ENCODE measurements at regions not wholly inside any gene's neighbourhood (a gene's known extent, or its start where the extent isn't known, plus 50 kb on each side); places are given as distances from the start of the nearest gene placed in this dataset.

DNA sequence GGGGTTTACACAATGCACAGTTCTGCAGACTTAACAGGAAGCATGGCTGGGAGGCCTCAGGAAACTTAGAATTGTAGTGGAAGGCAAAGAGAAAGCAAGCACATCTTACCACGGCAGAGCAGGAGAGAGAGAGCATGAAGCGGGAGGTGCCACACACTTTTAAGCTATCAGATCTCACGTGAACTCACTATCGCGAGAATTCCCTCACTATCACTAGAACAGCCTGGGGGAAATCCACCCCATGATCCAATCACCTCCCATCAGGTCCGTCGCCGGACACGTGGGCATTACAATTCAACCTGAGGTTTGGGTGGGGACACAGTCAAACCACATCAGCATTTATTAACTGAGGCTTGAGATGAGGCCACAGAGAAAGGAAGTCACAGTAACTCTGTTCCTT is 326.7 kb downstream of the C16orf95 start:
- Histone ChIP-seq H3K27ac (ENCODE audit: low read depth in 2 of 2, low read length in 2 of 2) (no peak overlapping the region), H3K9me3 (ENCODE audit: control insufficient read depth in 2 of 3, insufficient read depth in 1 of 3, low read length in 3 of 3) (no peaks in the 10 kb centered on the region), H3K36me3 (ENCODE audit: control insufficient read depth in 2 of 3, insufficient read depth in 3 of 3, low read length in 3 of 3) (no peaks in the 10 kb centered on the region), H3K4me1 (ENCODE audit: control insufficient read depth in 2 of 3, insufficient read depth in 2 of 3, low read depth in 1 of 3, low read length in 3 of 3) (peaks cover 0 to 2% (median 0%) of the 10 kb centered on the region in 3 donors), H3K4me3 (ENCODE audit: low read length in 3 of 3) (no peak overlapping the region), H3K9ac (ENCODE audit: low read length in 3 of 3) (no peak overlapping the region), H3K27me3 (ENCODE audit: control insufficient read depth, insufficient read depth, low read length) (no peaks in the 10 kb centered on the region)
- intact Hi-C loops (cut with DNase I), result no loop called here
- FAIRE-seq (no peak), DNase-seq (peak in 1 of 5 donors; percentile 37)
- TF ChIP-seq, protein P1, sequence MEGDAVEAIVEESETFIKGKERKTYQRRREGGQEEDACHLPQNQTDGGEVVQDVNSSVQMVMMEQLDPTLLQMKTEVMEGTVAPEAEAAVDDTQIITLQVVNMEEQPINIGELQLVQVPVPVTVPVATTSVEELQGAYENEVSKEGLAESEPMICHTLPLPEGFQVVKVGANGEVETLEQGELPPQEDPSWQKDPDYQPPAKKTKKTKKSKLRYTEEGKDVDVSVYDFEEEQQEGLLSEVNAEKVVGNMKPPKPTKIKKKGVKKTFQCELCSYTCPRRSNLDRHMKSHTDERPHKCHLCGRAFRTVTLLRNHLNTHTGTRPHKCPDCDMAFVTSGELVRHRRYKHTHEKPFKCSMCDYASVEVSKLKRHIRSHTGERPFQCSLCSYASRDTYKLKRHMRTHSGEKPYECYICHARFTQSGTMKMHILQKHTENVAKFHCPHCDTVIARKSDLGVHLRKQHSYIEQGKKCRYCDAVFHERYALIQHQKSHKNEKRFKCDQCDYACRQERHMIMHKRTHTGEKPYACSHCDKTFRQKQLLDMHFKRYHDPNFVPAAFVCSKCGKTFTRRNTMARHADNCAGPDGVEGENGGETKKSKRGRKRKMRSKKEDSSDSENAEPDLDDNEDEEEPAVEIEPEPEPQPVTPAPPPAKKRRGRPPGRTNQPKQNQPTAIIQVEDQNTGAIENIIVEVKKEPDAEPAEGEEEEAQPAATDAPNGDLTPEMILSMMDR (IDR thresholded peaks at IDR 0.05; ENCODE audit: borderline replicate concordance, extremely low read depth, insufficient read depth), result no peak

DNA sequence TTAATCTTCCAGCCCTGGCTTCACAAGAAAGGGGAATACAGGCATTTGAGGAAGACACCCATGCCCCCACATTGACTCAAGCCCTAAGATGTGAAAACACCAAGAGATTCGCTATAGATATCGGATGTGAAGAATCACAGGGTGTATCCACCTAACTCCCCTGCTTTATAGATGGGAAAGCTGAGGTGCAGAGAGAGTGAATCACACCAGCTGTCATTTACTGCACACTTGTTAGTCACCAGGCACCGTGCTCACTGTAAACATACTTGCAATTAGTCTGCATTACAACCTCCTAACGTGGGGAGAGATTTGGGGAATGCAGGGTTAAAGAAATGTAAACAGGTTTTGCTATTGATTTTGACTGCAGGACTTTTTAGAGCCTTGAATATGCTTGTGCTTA is 325.5 kb downstream of the C16orf95 start:
- intact Hi-C loops (cut with DNase I), result no loop called here
- H3K4me3 ChIP-seq (ENCODE audit: low read length in 3 of 3), result no peak overlapping the region
- FAIRE-seq (no peak), DNase-seq (peak in 1 of 5 donors; percentile 11)
- H3K9ac ChIP-seq (ENCODE audit: low read length in 3 of 3), result no peak overlapping the region
- H3K27me3 ChIP-seq (ENCODE audit: control insufficient read depth, insufficient read depth, low read length), result no peaks in the 10 kb centered on the region
- no peaks in the 10 kb centered on the region for H3K36me3 ChIP-seq (ENCODE audit: control insufficient read depth in 2 of 3, insufficient read depth in 3 of 3, low read length in 3 of 3)
- no peak overlapping the region for H3K27ac ChIP-seq (ENCODE audit: low read depth in 2 of 2, low read length in 2 of 2)
- H3K4me1 ChIP-seq (ENCODE audit: control insufficient read depth in 2 of 3, insufficient read depth in 2 of 3, low read depth in 1 of 3, low read length in 3 of 3), result peaks cover 0 to 2% (median 0%) of the 10 kb centered on the region in 3 donors
- H3K9me3 ChIP-seq (ENCODE audit: control insufficient read depth in 2 of 3, insufficient read depth in 1 of 3, low read length in 3 of 3), result no peaks in the 10 kb centered on the region
- TF ChIP-seq, protein P1 (IDR thresholded peaks at IDR 0.05; ENCODE audit: borderline replicate concordance, extremely low read depth, insufficient read depth), result no peak

DNA sequence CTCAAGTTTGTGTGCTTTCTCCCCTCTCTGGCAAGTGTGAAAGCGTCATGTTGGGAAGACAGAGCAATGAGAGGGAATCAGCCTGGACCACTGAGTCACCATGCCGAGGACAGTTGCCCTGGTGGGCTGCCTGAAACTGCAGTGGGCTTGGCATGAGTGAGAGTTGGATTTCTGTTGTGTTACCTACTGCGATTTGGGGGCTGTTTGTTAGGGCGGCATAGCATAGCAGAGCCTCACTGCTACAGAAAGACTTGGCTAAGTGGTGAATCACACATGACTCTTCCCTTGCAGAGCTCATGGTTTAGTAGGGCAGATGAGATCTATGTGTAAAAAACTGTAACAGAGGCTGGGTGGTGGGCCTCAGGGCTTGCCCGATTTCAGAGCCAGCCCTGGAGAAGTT is 324.6 kb downstream of the C16orf95 start:
- H3K36me3 ChIP-seq (ENCODE audit: control insufficient read depth in 2 of 3, insufficient read depth in 3 of 3, low read length in 3 of 3), result no peaks in the 10 kb centered on the region
- no peak overlapping the region for H3K27ac ChIP-seq (ENCODE audit: low read depth in 2 of 2, low read length in 2 of 2)
- intact Hi-C loops (cut with DNase I), result no loop called here
- TF ChIP-seq, protein P1 (IDR thresholded peaks at IDR 0.05; ENCODE audit: borderline replicate concordance, extremely low read depth, insufficient read depth), result no peak
- peaks cover 0 to 2% (median 0%) of the 10 kb centered on the region in 3 donors for H3K4me1 ChIP-seq (ENCODE audit: control insufficient read depth in 2 of 3, insufficient read depth in 2 of 3, low read depth in 1 of 3, low read length in 3 of 3)
- peak in 2 of 5 donors; percentile 19 to 50 for DNase-seq
- H3K9me3 ChIP-seq (ENCODE audit: control insufficient read depth in 2 of 3, insufficient read depth in 1 of 3, low read length in 3 of 3), result no peaks in the 10 kb centered on the region
- H3K27me3 ChIP-seq (ENCODE audit: control insufficient read depth, insufficient read depth, low read length), result no peaks in the 10 kb centered on the region
- FAIRE-seq, result no peak
- H3K9ac ChIP-seq (ENCODE audit: low read length in 3 of 3), result no peak overlapping the region
- no peak overlapping the region for H3K4me3 ChIP-seq (ENCODE audit: low read length in 3 of 3)

Data from kidney (tissue), 13 donors.